GM19035 (cell line): ENCODE measurements at regions not wholly inside any gene's neighbourhood (a gene's known extent, or its start where the extent isn't known, plus 50 kb on each side); places are given as distances from the start of the nearest gene placed in this dataset.

ENCODE experiments used
- ATAC-seq: cut with Tn5 transposase; IDR thresholded peaks from one replicate; pipeline ENCODE4 v1.9.1; 2021; ENCODE audit not compliant: unreplicated experiment

- no peak for ATAC-seq
Measured at GRCh38 chr4:181245326-181245725, 997.9 kb upstream of the TENM3 start.

GRCh38 chr4:181249031-181249430, 994.2 kb upstream of the TENM3 start:
- no peak for ATAC-seq

- ATAC-seq: no peak
Measured at GRCh38 chr4:181254771-181255170, 988.4 kb upstream of the TENM3 start.

GRCh38 chr4:181258569-181258968, 984.6 kb upstream of the TENM3 start:
- no peak for ATAC-seq

GRCh38 chr4:181259081-181259709, 984.0 kb upstream of the TENM3 start:
- no peak for ATAC-seq

GRCh38 chr4:181261279-181261678, 981.9 kb upstream of the TENM3 start:
- no peak for ATAC-seq

GRCh38 chr4:181264893-181265292, 978.3 kb upstream of the TENM3 start:
- ATAC-seq: no peak

GRCh38 chr4:181265370-181265769, 977.8 kb upstream of the TENM3 start:
- ATAC-seq: no peak

- no peak for ATAC-seq
Measured at GRCh38 chr4:181271116-181271640, 972.0 kb upstream of the TENM3 start.

- ATAC-seq: no peak
Measured at GRCh38 chr4:181272422-181272821, 970.8 kb upstream of the TENM3 start.

GRCh38 chr4:181278941-181279340, 964.3 kb upstream of the TENM3 start:
- ATAC-seq: no peak

- no peak for ATAC-seq
Measured at GRCh38 chr4:181281451-181281850, 961.8 kb upstream of the TENM3 start.

GRCh38 chr4:181289198-181289597, 954.0 kb upstream of the TENM3 start:
- ATAC-seq: no peak

- no peak for ATAC-seq
Measured at GRCh38 chr4:181291615-181292014, 951.6 kb upstream of the TENM3 start.

GRCh38 chr4:181293014-181293413, 950.2 kb upstream of the TENM3 start:
- no peak for ATAC-seq

- ATAC-seq: no peak
Measured at GRCh38 chr4:181293541-181293940, 949.7 kb upstream of the TENM3 start.

- ATAC-seq: no peak
Measured at GRCh38 chr4:181294421-181294820, 948.8 kb upstream of the TENM3 start.

- peak; percentile 97 for ATAC-seq
Measured at GRCh38 chr4:181301735-181302710, 941.2 kb upstream of the TENM3 start.

- ATAC-seq: no peak
Measured at GRCh38 chr4:181307824-181308223, 935.4 kb upstream of the TENM3 start.

GRCh38 chr4:181308476-181309312, 934.5 kb upstream of the TENM3 start:
- ATAC-seq: no peak

GRCh38 chr4:181312066-181312465, 931.1 kb upstream of the TENM3 start:
- ATAC-seq: no peak
